ENCODE measurements at regions not wholly inside any gene's neighbourhood (a gene's known extent, or its start where the extent isn't known, plus 50 kb on each side); places are given as distances from the start of the nearest gene placed in this dataset.
"Not testable (repeated sequence)": the region's sequence is repeated elsewhere in the genome, so short reads cannot be mapped to it uniquely, and the experiment has no call there.

GRCh38 chr5:98339141-98339848, 434.2 kb upstream of the RGMB start:
- DNase-seq (ENCODE audit: low read depth in 1 of 2, low spot score in 1 of 2), result no peak
- TF ChIP-seq, protein P1, sequence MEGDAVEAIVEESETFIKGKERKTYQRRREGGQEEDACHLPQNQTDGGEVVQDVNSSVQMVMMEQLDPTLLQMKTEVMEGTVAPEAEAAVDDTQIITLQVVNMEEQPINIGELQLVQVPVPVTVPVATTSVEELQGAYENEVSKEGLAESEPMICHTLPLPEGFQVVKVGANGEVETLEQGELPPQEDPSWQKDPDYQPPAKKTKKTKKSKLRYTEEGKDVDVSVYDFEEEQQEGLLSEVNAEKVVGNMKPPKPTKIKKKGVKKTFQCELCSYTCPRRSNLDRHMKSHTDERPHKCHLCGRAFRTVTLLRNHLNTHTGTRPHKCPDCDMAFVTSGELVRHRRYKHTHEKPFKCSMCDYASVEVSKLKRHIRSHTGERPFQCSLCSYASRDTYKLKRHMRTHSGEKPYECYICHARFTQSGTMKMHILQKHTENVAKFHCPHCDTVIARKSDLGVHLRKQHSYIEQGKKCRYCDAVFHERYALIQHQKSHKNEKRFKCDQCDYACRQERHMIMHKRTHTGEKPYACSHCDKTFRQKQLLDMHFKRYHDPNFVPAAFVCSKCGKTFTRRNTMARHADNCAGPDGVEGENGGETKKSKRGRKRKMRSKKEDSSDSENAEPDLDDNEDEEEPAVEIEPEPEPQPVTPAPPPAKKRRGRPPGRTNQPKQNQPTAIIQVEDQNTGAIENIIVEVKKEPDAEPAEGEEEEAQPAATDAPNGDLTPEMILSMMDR (IDR thresholded peaks at IDR 0.05; ENCODE audit: insufficient read depth, low read length), result no peak
- TF ChIP-seq SPI1 (IDR thresholded peaks at IDR 0.05; ENCODE audit: borderline replicate concordance, low read depth) (no peak), GABPA (IDR thresholded peaks at IDR 0.05; ENCODE audit: low read depth) (no peak), REST (IDR thresholded peaks at IDR 0.05; ENCODE audit: insufficient replicate concordance, low read depth) (no peak), POLR2AphosphoS5 (IDR thresholded peaks at IDR 0.05; ENCODE audit: low read depth) (no peak)
- Histone ChIP-seq H3K27ac (replicated peaks) (no peak overlapping the region), H3K4me3 (replicated peaks; ENCODE audit: insufficient read depth, low read length) (no peak overlapping the region), H3K27me3 (ENCODE audit: insufficient read depth, poor library complexity, severe bottlenecking) (no peaks in the 10 kb centered on the region)

DNA sequence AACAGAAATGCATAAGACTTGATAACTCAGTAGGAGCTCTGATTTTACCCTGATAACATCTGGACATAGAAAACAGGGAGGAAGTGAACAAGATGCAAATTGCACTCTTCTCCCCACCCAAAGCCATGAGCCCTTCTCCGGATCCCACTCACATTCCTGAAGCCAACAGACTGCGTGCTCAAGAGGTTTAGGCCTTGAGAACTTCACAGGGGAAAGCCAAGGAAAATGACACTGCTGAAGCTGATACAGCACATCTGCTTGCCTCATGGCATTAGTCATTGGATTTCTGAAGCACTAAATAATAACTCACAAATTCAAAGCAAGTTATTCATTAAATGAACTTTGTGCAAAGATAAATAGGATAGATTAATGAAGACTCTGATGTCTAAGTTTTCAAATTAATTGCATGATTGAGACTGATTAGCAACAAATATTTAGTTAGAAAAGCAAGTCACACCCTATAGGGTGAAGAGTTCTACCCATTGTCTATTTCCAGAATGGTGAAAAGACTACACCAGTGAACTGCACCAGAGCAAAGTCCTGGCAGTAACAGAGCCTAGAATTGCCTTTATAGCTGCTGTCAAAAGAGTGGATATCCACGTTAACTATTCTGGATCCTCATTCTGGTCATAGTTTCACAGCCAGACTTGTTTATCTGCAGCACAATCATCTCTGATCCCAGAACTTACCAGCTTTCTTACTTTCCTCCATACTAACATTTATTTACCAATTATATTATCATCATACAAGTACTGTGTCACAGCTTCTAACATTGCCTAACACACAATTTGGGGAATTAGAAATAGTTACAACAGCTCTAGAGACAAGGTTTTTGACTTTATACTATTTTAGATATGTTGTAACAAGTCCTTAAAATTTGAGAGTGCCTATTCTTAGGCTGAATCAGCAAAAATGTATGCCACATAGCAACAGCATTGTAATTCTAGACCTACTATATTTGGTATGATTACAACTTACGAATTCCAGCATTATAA, 432.1 kb upstream of the RGMB start:
- Histone ChIP-seq H3K4me3 (replicated peaks; ENCODE audit: insufficient read depth, low read length) (no peak overlapping the region), H3K27ac (replicated peaks) (no peak overlapping the region)
- no peak for DNase-seq (ENCODE audit: low read depth in 1 of 2, low spot score in 1 of 2)

GRCh38 chr5:98342958-98343660, 430.4 kb upstream of the RGMB start:
- not testable (repeated sequence) for H3K4me3 ChIP-seq (replicated peaks; ENCODE audit: insufficient read depth, low read length); H3K27ac ChIP-seq (replicated peaks); H3K27me3 ChIP-seq (ENCODE audit: insufficient read depth, poor library complexity, severe bottlenecking); DNase-seq (ENCODE audit: low read depth in 1 of 2, low spot score in 1 of 2)

More for the DNA sequence above, 432.1 kb upstream of the RGMB start:
- TF ChIP-seq, protein P1 (IDR thresholded peaks at IDR 0.05; ENCODE audit: insufficient read depth, low read length), result no peak
- TF ChIP-seq POLR2AphosphoS5 (IDR thresholded peaks at IDR 0.05; ENCODE audit: low read depth) (no peak), SPI1 (IDR thresholded peaks at IDR 0.05; ENCODE audit: borderline replicate concordance, low read depth) (no peak), GABPA (IDR thresholded peaks at IDR 0.05; ENCODE audit: low read depth) (no peak), REST (IDR thresholded peaks at IDR 0.05; ENCODE audit: insufficient replicate concordance, low read depth) (no peak)
- H3K27me3 ChIP-seq (ENCODE audit: insufficient read depth, poor library complexity, severe bottlenecking), result no peaks in the 10 kb centered on the region
